BJ (cell line): ENCODE measurements at regions not wholly inside any gene's neighbourhood (a gene's known extent, or its start where the extent isn't known, plus 50 kb on each side); places are given as distances from the start of the nearest gene placed in this dataset.

Source experiments
- CTCF ChIA-PET: fragments of 350-600 bp; formaldehyde crosslinking; extraction: SDS; loops from one replicate; lab custom pipeline; 2021; ENCODE audit warnings: antibody characterized with exemption, inconsistent platforms; lab: Yijun Ruan, JAX
- POLR2A ChIA-PET: fragments of 300-600 bp; sonication (Branson Sonifier 250); formaldehyde crosslinking; extraction: SDS; loops from one replicate; lab custom pipeline; 2021; ENCODE audit warnings: antibody characterized with exemption; lab: Charles Lee
- DNase-seq: peaks from one replicate; pipeline ENCODE4 v3.0.0-alpha.2; 2011; ENCODE audit warnings: low read depth
- H3K27me3 ChIP-seq: 2 replicates; pipeline ENCODE4 v1.6.0; 2011; ENCODE audit warnings: low read length; ENCODE audit not compliant: control insufficient read depth, insufficient read depth
- H3K36me3 ChIP-seq: 2 replicates; pipeline ENCODE4 v1.5.1; 2011; ENCODE audit warnings: low read length; ENCODE audit not compliant: control insufficient read depth, insufficient read depth
- H3K4me3 ChIP-seq: 2 replicates; pipeline ENCODE4 v1.5.1; 2011; ENCODE audit warnings: low read depth, mild to moderate bottlenecking, control low read depth, low read length
- CTCF ChIP-seq: IDR thresholded peaks from 2 replicates; pipeline ENCODE4 v1.5.1; 2011; ENCODE audit warnings: low read depth, mild to moderate bottlenecking, control low read depth, inconsistent platforms, low read length, moderate library complexity; ENCODE audit not compliant: insufficient read depth

- H3K27me3 ChIP-seq: peaks cover 9% of the 10 kb centered on the region
- no peak overlapping the region for H3K4me3 ChIP-seq
- TF ChIP-seq CTCF: no peak
- POLR2A ChIA-PET: no interaction called here
- no peaks in the 10 kb centered on the region for H3K36me3 ChIP-seq
- CTCF ChIA-PET: interaction anchor here (0.7 to 1.5 kb wide), 6 partner anchors 12 to 299 kb away, joined by 3 to 4 read pairs (median 3); no protein-coding TSS in a partner anchor
- no peak for DNase-seq
Measured at GRCh38 chr20:51286758-51287157, 255.8 kb downstream of the NFATC2 start.

DNA sequence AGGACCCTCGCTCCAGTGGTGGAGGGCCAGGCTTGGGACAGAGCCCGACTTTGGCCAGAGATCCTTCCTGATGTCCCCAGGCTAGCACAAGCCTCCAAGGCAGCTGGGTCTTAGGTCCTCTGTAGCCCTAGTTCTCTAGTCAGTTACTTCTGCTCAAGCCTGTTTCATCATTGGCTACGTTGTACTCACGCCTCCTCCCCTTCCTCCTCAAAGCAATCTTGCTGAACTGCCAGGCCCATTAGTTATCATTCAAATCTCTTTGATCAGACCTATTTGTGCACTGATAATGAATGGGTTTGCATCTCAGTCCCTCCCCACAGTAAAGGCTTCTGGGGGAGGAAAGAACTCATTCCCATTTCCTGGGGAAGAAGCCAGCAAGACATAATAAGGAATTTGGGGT lies 256.8 kb downstream of the NFATC2 start:
- ChIA-PET POLR2A (no interaction called here), CTCF (interaction anchor here (1.3 kb wide), 1 partner anchor 66 kb away, joined by 4 read pairs; no protein-coding TSS in a partner anchor)
- Histone ChIP-seq H3K36me3 (no peaks in the 10 kb centered on the region), H3K4me3 (no peak overlapping the region), H3K27me3 (peaks cover 9% of the 10 kb centered on the region)
- no peak for DNase-seq
- TF ChIP-seq CTCF: no peak

- CTCF ChIA-PET: no interaction called here
- no peak overlapping the region for H3K4me3 ChIP-seq
- TF ChIP-seq CTCF: no peak
Measured at GRCh38 chr20:51284871-51285270, 257.6 kb downstream of the NFATC2 start.

GRCh38 chr20:51284176-51284575 lies 258.3 kb downstream of the NFATC2 start:
- DNase-seq: no peak
- ChIA-PET POLR2A (no interaction called here), CTCF (no interaction called here)
- Histone ChIP-seq H3K4me3 (no peak overlapping the region), H3K36me3 (no peaks in the 10 kb centered on the region), H3K27me3 (peaks cover 8% of the 10 kb centered on the region)
- no peak for TF ChIP-seq CTCF

More at GRCh38 chr20:51284871-51285270, 257.6 kb downstream of the NFATC2 start:
- Histone ChIP-seq H3K27me3 (peaks cover 9% of the 10 kb centered on the region), H3K36me3 (no peaks in the 10 kb centered on the region)
- no peak for DNase-seq
- POLR2A ChIA-PET: no interaction called here

DNA sequence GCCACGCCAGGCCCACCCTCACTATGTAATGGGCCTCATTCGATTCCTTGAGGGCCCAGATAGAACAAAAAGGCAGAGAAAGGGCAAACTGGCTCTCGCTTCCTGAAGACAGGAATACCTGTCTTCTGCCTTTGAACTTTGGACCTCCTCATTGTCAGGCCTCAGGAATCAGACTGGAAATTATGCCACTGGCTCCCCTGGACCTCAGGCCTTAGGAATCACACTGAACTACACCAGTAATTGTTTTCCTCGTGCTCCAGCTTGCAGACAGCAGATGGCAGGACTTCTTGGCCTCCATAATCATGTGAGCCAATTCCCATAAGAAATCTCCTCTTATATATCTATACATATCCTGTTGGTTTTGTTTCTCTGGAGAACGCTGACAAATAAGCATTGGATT lies 258.6 kb upstream of the KCNG1 start:
- no peak for DNase-seq
- Histone ChIP-seq H3K4me3 (no peak overlapping the region), H3K36me3 (no peaks in the 10 kb centered on the region), H3K27me3 (peaks cover 9% of the 10 kb centered on the region)
- no peak for TF ChIP-seq CTCF
- POLR2A ChIA-PET: no interaction called here
- CTCF ChIA-PET: interaction anchor here (1.7 kb wide), 1 partner anchor 60 kb away, joined by 4 read pairs; no protein-coding TSS in a partner anchor
